Glutamatergic neuron (in vitro differentiated cells): ENCODE measurements at regions not wholly inside any gene's neighbourhood (a gene's known extent, or its start where the extent isn't known, plus 50 kb on each side); places are given as distances from the start of the nearest gene placed in this dataset.

Experiments used
- DNase-seq: peaks from one replicate; pipeline ENCODE4 v3.0.0; 2022
- H3K27ac Mint-ChIP-seq: one replicate; pipeline ENCODE4 v1.8.0; 2020; ENCODE audit warnings: mild to moderate bottlenecking, mixed read lengths, inconsistent platforms; ENCODE audit not compliant: unreplicated experiment
- H3K27me3 Mint-ChIP-seq: one replicate; pipeline ENCODE4 v1.8.0; 2020; ENCODE audit warnings: mild to moderate bottlenecking, moderate library complexity, mixed read lengths, inconsistent platforms; ENCODE audit not compliant: unreplicated experiment
- H3K36me3 Mint-ChIP-seq: one replicate; pipeline ENCODE4 v1.8.0; 2020; ENCODE audit warnings: mild to moderate bottlenecking, mixed read lengths, inconsistent platforms; ENCODE audit not compliant: unreplicated experiment
- H3K4me1 Mint-ChIP-seq: one replicate; pipeline ENCODE4 v1.8.0; 2020; ENCODE audit warnings: mild to moderate bottlenecking, low read depth, mixed read lengths, inconsistent platforms; ENCODE audit not compliant: unreplicated experiment
- H3K4me3 Mint-ChIP-seq: one replicate; pipeline ENCODE4 v1.8.0; 2020; ENCODE audit warnings: mild to moderate bottlenecking, mixed read lengths, inconsistent platforms; ENCODE audit not compliant: unreplicated experiment
- H3K9me3 Mint-ChIP-seq: one replicate; pipeline ENCODE4 v1.8.0; 2020; ENCODE audit warnings: mild to moderate bottlenecking, moderate library complexity, mixed read lengths, inconsistent platforms; ENCODE audit not compliant: unreplicated experiment
- TF ChIP-seq, protein P1 (sequence below): fragments of 200-600 bp; sonication (generic); IDR thresholded peaks from one replicate; pipeline ENCODE4 v1.5.0; 2021; ENCODE audit not compliant: partially characterized antibody, unreplicated experiment

DNA sequence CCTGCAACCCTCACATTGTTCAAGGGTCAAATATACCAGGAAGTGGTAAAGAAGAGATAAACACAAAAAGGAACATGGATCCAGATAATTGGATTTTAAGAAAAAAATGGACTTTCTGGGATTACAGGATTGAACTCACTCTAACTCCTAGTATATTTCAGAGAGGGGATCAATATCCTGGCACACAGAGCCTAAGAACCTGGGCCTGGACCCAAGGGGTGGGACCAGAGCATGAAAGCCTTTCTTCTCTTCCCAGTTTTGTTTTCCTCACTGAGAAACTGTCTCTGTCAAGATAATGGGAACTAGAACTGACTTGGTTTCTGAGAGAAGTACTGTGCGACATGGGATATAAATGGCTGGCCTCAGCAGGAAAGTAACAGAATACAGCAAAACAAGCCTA is 422.8 kb upstream of the STXBP6 start:
- DNase-seq, result no peak
- no peaks in the 10 kb centered on the region for H3K9me3 Mint-ChIP-seq
- H3K4me3 Mint-ChIP-seq, result no peak overlapping the region
- H3K27ac Mint-ChIP-seq, result no peak overlapping the region
- no peaks in the 10 kb centered on the region for H3K4me1 Mint-ChIP-seq
- no peaks in the 10 kb centered on the region for H3K36me3 Mint-ChIP-seq
- TF ChIP-seq, protein P1, sequence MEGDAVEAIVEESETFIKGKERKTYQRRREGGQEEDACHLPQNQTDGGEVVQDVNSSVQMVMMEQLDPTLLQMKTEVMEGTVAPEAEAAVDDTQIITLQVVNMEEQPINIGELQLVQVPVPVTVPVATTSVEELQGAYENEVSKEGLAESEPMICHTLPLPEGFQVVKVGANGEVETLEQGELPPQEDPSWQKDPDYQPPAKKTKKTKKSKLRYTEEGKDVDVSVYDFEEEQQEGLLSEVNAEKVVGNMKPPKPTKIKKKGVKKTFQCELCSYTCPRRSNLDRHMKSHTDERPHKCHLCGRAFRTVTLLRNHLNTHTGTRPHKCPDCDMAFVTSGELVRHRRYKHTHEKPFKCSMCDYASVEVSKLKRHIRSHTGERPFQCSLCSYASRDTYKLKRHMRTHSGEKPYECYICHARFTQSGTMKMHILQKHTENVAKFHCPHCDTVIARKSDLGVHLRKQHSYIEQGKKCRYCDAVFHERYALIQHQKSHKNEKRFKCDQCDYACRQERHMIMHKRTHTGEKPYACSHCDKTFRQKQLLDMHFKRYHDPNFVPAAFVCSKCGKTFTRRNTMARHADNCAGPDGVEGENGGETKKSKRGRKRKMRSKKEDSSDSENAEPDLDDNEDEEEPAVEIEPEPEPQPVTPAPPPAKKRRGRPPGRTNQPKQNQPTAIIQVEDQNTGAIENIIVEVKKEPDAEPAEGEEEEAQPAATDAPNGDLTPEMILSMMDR, result no peak
- peaks cover 2% of the 10 kb centered on the region for H3K27me3 Mint-ChIP-seq

DNA sequence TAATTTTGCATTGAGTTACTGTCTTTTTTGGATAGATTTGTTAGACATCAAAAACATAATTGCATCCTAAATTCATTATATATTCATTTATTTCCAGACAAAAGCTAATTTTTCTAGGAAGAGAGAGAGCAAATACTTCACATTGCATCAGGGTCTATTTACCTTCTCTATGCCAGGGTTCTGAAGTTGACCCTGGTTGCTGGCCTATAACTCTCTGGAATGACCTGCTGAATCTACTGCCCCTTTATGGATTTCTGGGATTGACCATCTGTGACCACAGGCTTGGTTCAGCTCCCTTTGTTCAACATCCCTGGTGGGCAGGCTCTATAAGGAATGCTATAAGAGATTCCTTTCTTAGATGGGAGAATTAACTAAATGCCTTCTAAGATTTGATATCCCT is 414.8 kb upstream of the STXBP6 start:
- H3K4me1 Mint-ChIP-seq, result peaks cover 2% of the 10 kb centered on the region
- no peak for DNase-seq
- no peaks in the 10 kb centered on the region for H3K36me3 Mint-ChIP-seq
- TF ChIP-seq, protein P1, result no peak
- peaks cover 4% of the 10 kb centered on the region for H3K27me3 Mint-ChIP-seq
- no peak overlapping the region for H3K27ac Mint-ChIP-seq
- H3K9me3 Mint-ChIP-seq, result no peaks in the 10 kb centered on the region
- no peak overlapping the region for H3K4me3 Mint-ChIP-seq

DNA sequence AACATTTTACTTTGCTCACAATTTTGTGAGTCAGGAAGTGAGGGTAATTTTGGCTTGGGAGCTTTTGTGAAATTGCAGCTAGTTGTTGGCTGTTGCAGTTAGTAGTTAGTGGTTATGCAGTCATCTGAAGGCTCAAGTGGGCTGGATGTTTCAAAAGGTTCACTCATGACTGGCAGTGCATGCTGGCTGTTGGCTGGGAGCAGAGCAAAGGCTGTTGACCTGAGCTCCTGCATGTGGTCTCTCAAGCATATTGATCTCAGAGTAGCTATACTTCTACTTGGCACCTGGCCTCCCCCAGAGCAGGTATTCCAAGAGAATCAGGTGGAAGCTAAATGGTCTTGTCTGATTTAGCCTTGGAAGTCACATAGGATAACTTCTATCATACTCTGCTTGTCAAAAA is 414.1 kb upstream of the STXBP6 start:
- TF ChIP-seq, protein P1, result no peak
- Mint-ChIP-seq H3K36me3 (no peaks in the 10 kb centered on the region), H3K9me3 (no peaks in the 10 kb centered on the region), H3K27ac (no peak overlapping the region), H3K4me1 (peaks cover 2% of the 10 kb centered on the region), H3K27me3 (peaks cover 4% of the 10 kb centered on the region), H3K4me3 (no peak overlapping the region)
- no peak for DNase-seq

DNA sequence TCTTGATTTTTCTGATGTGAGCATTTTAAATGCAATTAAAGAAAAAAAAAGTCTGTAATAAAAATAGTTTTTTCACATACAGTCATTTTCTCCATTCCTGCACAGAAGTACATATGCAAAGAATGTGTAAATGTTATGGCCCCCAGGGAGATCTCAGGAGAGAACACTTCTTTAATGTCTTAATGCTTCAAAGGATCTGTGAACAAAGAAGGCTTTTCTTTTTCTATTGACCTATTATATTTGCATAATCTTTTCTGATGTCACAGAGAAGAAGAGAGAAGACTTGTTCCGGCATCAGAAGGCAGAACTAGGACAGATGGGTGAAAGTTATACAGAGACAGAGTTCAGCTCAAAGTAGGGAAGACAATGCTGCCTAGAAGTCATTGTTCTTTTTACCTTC is 413.5 kb upstream of the STXBP6 start:
- Mint-ChIP-seq H3K27ac (no peak overlapping the region), H3K9me3 (no peaks in the 10 kb centered on the region), H3K27me3 (peaks cover 4% of the 10 kb centered on the region), H3K36me3 (no peaks in the 10 kb centered on the region), H3K4me1 (peaks cover 2% of the 10 kb centered on the region), H3K4me3 (no peak overlapping the region)
- TF ChIP-seq, protein P1, result no peak
- no peak for DNase-seq

DNA sequence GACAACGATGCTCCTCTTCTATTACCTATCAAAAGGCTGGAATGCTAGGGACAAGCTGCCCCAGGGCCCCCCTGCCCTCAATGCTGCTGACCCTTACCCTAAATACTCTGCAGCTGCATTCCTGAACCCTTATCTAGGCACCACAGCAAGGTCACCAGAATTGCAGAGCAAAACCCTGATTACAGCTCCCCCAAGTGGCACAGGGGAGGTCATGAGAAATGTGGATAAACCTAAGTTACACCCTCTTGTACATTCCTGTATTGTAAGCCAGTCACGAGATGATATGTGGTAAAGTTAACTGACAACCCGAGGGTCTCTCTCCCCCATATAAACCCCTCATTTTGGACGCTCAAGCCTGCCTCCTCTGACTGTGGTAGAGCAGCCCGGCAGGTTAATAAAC is 411.8 kb upstream of the STXBP6 start:
- H3K36me3 Mint-ChIP-seq, result no peaks in the 10 kb centered on the region

More for the DNA sequence above, 411.8 kb upstream of the STXBP6 start:
- TF ChIP-seq, protein P1, result no peak
- no peak for DNase-seq
- Mint-ChIP-seq H3K4me3 (no peak overlapping the region), H3K27me3 (peaks cover 4% of the 10 kb centered on the region), H3K9me3 (no peaks in the 10 kb centered on the region), H3K4me1 (peaks cover 2% of the 10 kb centered on the region), H3K27ac (no peak overlapping the region)
